Right atrium auricular region (tissue), 2 donors: ENCODE measurements at regions not wholly inside any gene's neighbourhood (a gene's known extent, or its start where the extent isn't known, plus 50 kb on each side); places are given as distances from the start of the nearest gene placed in this dataset.
"Not testable (repeated sequence)": the region's sequence is repeated elsewhere in the genome, so short reads cannot be mapped to it uniquely, and the experiment has no call there.

ENCODE experiments used
- DNase-seq: peaks from one replicate; pipeline ENCODE4 v3.0.0-alpha.2; 2019; ENCODE audit warnings: low spot score
- H3K27ac ChIP-seq, 2 donors: fragments of 200-600 bp; sonication (generic); 1 replicate in 1 of 2; 2 replicates in 1 of 2; pipeline ENCODE4 v1.5.1; 2016 to 2019
- H3K27me3 ChIP-seq, 2 donors: fragments of 200-600 bp; sonication (generic); one replicate each; pipeline versions ENCODE4 v1.5.1 to v1.6.0; 2017 to 2019
- H3K36me3 ChIP-seq: fragments of 200-600 bp; sonication (generic); one replicate; pipeline ENCODE4 v1.5.1; 2016
- H3K4me1 ChIP-seq, 2 donors: fragments of 200-600 bp; sonication (generic); one replicate each; pipeline versions ENCODE4 v1.5.1 to v1.6.0; 2017 to 2019
- H3K4me3 ChIP-seq, 2 donors: fragments of 200-600 bp; sonication (generic); 1 replicate in 1 of 2; 2 replicates in 1 of 2; pipeline ENCODE4 v1.5.1; 2017 to 2019; ENCODE audit warnings: mild to moderate bottlenecking in 1 of 2, moderate library complexity in 1 of 2
- H3K9me3 ChIP-seq, 2 donors: fragments of 200-600 bp; sonication (generic); one replicate each; pipeline ENCODE4 v1.5.1; 2019
- CTCF ChIP-seq, 2 donors: fragments of 200-600 bp; sonication (generic); IDR thresholded peaks; one replicate each; pipeline ENCODE4 v1.5.1; 2019; ENCODE audit warnings: antibody characterized with exemption in 2 of 2

DNA sequence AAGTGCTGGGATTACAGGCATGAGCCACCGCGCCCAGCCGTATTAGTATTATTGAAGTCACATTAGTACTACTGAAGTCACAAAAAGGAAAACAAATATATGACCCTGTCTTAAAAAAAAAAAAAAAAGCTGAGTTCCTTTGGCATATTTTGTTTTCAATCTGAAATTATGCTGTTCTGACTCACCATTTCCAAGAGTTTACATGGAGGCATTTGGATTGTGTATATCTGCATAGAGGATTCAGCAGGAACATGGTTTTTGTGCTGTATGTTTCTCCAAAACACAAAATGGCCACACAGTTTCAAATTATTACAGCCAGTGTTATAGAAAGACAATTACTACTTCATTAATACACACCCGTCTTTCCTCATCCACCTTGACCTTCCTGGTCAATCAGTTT, 103.5 kb upstream of the TSC22D1 start:
- no peaks in the 10 kb centered on the region for H3K27me3 ChIP-seq
- no peaks in the 10 kb centered on the region for H3K36me3 ChIP-seq
- H3K27ac ChIP-seq: no peak overlapping the region
- no peak overlapping the region for H3K4me3 ChIP-seq
- no peaks in the 10 kb centered on the region for H3K4me1 ChIP-seq
- H3K9me3 ChIP-seq: no peaks in the 10 kb centered on the region
- TF ChIP-seq CTCF (IDR thresholded peaks at IDR 0.05): no peak
- no peak for DNase-seq

- no peak for TF ChIP-seq CTCF (IDR thresholded peaks at IDR 0.05)
- H3K36me3 ChIP-seq: no peaks in the 10 kb centered on the region
Observed at GRCh38 chr13:44678197-44678596, 102.1 kb upstream of the TSC22D1 start.

DNA sequence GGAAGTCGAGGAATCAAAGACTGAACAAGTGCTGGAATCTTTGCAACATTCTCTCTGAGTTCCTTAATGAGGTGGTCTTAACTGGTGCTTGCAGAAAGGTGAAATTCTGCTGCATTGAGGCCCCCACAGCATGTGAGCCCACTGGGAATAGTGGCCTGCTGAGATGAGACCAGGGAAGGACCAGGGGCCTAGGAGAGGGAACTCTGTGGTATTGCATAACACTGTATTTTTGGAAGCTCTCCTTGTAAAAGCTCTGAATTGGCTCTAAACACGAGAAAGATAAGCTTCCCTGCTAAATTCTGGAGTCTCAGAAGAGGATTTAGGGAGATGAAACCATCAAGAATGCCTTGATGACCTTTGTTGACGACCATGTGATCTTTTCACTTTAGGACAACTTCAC, 100.4 kb upstream of the TSC22D1 start:
- TF ChIP-seq CTCF (IDR thresholded peaks at IDR 0.05): no peak
- no peak overlapping the region for H3K4me3 ChIP-seq
- H3K27me3 ChIP-seq: no peaks in the 10 kb centered on the region
- H3K36me3 ChIP-seq: no peaks in the 10 kb centered on the region
- H3K9me3 ChIP-seq: no peaks in the 10 kb centered on the region
- no peak overlapping the region for H3K27ac ChIP-seq
- DNase-seq: no peak
- no peaks in the 10 kb centered on the region for H3K4me1 ChIP-seq

More at GRCh38 chr13:44678197-44678596, 102.1 kb upstream of the TSC22D1 start:
- H3K27me3 ChIP-seq: no peaks in the 10 kb centered on the region
- no peak overlapping the region for H3K27ac ChIP-seq
- H3K9me3 ChIP-seq: no peaks in the 10 kb centered on the region
- H3K4me3 ChIP-seq: no peak overlapping the region
- DNase-seq: no peak
- no peaks in the 10 kb centered on the region for H3K4me1 ChIP-seq

- H3K27me3 ChIP-seq: no peaks in the 10 kb centered on the region
- TF ChIP-seq CTCF (IDR thresholded peaks at IDR 0.05): no peak
- H3K27ac ChIP-seq: no peak overlapping the region
- no peaks in the 10 kb centered on the region for H3K9me3 ChIP-seq
- peaks cover 0 to 7% of the 10 kb centered on the region in 2 donors for H3K4me1 ChIP-seq
- no peaks in the 10 kb centered on the region for H3K36me3 ChIP-seq
- H3K4me3 ChIP-seq: no peak overlapping the region
- no peak for DNase-seq
Observed at GRCh38 chr13:44669534-44669933, 93.4 kb upstream of the TSC22D1 start.

DNA sequence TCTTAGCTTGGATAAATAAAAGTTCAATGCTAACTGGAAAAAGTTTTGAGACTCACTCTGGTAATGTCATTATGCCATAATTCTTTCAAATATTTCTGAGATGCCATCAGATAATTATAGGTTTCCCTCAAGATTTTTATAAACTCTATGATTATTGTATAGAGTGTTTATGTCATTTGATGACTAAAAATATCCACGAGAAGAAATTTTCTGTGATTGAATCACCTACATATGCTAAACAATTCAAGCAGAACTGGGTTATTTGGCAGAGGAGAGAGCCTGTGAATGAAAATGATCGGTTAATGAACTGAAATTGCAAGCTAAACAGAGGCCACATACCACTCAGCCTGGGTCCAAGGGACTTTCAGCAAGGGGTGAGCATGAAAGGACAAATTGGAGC, 92.6 kb upstream of the TSC22D1 start:
- Histone ChIP-seq H3K36me3 (no peaks in the 10 kb centered on the region), H3K9me3 (no peaks in the 10 kb centered on the region), H3K27ac (no peak overlapping the region), H3K27me3 (no peaks in the 10 kb centered on the region), H3K4me3 (no peak overlapping the region), H3K4me1 (peaks cover 0 to 7% of the 10 kb centered on the region in 2 donors)
- no peak for TF ChIP-seq CTCF (IDR thresholded peaks at IDR 0.05)
- DNase-seq: no peak

DNA sequence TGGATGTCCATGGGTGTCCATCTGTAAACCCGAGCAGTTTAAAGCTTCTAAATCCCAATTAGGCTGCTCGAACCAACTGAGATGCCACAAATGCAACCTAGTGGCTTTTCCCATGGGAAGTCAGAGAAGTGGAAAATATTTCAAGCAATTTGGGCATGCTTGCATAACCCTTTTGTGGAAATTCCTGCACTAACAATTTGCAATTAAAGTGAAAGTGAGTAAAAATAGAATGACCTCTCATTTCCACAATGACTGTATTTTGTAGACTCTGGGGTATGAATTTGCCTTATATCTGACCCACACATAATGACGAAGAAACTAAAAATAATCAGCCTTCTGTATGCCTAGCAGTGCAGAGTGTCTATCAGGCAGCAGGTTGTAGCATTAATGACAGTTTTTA, 91.8 kb upstream of the TSC22D1 start:
- DNase-seq: no peak
- TF ChIP-seq CTCF (IDR thresholded peaks at IDR 0.05): no peak
- Histone ChIP-seq H3K36me3 (no peaks in the 10 kb centered on the region), H3K27me3 (no peaks in the 10 kb centered on the region), H3K27ac (no peak overlapping the region), H3K9me3 (no peaks in the 10 kb centered on the region), H3K4me1 (peaks cover 0 to 7% of the 10 kb centered on the region in 2 donors), H3K4me3 (no peak overlapping the region)

DNA sequence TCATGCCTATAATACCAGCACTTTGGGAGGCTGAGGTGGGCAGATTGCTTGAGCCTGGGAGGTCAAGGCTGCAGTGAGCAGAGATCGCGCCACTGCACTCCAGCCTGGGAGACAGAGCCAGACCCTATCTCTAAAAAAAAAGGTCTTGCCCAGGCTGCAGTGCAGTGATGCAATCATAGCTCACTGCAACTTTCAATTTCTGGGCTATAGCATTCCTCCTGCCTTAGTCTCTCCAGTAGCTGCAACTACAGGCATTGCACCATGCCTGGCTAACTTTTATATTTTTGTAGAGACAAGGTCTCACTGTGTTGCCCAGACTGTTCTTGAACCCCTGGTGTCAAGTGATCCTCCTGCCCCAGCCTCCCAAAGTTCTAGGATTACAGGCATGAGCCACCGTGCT, 90.4 kb upstream of the TSC22D1 start:
- H3K9me3 ChIP-seq, DNase-seq, H3K36me3 ChIP-seq, H3K4me3 ChIP-seq, H3K4me1 ChIP-seq, H3K27ac ChIP-seq, H3K27me3 ChIP-seq: not testable (repeated sequence)
